ENCODE measurements at regions not wholly inside any gene's neighbourhood (a gene's known extent, or its start where the extent isn't known, plus 50 kb on each side); places are given as distances from the start of the nearest gene placed in this dataset.

GRCh38 chr11:15776366-15776765 is 580.0 kb downstream of the SOX6 start:
- no peak overlapping the region for H2AFZ ChIP-seq (ENCODE audit: low read length)

More at GRCh38 chr11:15776366-15776765, 580.0 kb downstream of the SOX6 start:
- H3K27ac Mint-ChIP-seq = no peak overlapping the region
- Histone ChIP-seq H4K20me1 (ENCODE audit: control insufficient read depth, insufficient read depth, insufficient read length) (no peaks in the 10 kb centered on the region), H2BK12ac (ENCODE audit: insufficient read length, low read depth, low read length) (no peak overlapping the region), H2AK5ac (ENCODE audit: insufficient read length, low read length) (no peak overlapping the region), H3K23ac (ENCODE audit: insufficient read length, low read depth, low read length) (no peak overlapping the region), H3K23me2 (ENCODE audit: insufficient read length, low read depth, low read length, poor library complexity, severe bottlenecking) (no peaks in the 10 kb centered on the region), H3K4me1 (ENCODE audit: insufficient read depth, low read length) (no peaks in the 10 kb centered on the region), H3T11ph (ENCODE audit: low read length) (no peak overlapping the region), H3K18ac (ENCODE audit: insufficient read length, low read depth, low read length) (no peak overlapping the region), H3K4me2 (ENCODE audit: insufficient read depth, insufficient read length, low read length) (no peak overlapping the region), H4K8ac (replicated peaks; ENCODE audit: insufficient read length, low read depth, low read length) (no peak overlapping the region), H2BK15ac (ENCODE audit: low read depth, low read length) (no peak overlapping the region), H3K9ac (ENCODE audit: extremely low read depth, insufficient read length, low read length) (no peak overlapping the region), H3K27me3 (ENCODE audit: insufficient read depth, low read length) (no peaks in the 10 kb centered on the region), H2BK20ac (ENCODE audit: low read depth, low read length, poor library complexity, severe bottlenecking) (no peak overlapping the region), H3K79me2 (ENCODE audit: insufficient read depth, low read length) (no peaks in the 10 kb centered on the region), H3K79me1 (ENCODE audit: insufficient read depth, low read depth, low read length, poor library complexity, severe bottlenecking) (no peaks in the 10 kb centered on the region), H3K14ac (ENCODE audit: insufficient read depth, low read length) (no peak overlapping the region), H4K5ac (ENCODE audit: insufficient read length, low read depth, low read length) (no peak overlapping the region), H3K9me3 (ENCODE audit: control insufficient read depth, low read depth, low read length) (no peaks in the 10 kb centered on the region), H2BK120ac (ENCODE audit: low read depth, low read length, poor library complexity, severe bottlenecking) (no peak overlapping the region), H2BK5ac (ENCODE audit: insufficient read length, low read length) (no peak overlapping the region), H3K56ac (ENCODE audit: insufficient read length, low read depth, low read length) (no peak overlapping the region), H3K27ac (ENCODE audit: insufficient read length, low read depth, low read length) (no peak overlapping the region), H4K91ac (ENCODE audit: insufficient read length, low read depth, low read length) (no peak overlapping the region), H3K4ac (ENCODE audit: low read depth, low read length) (no peak overlapping the region)
- H3K36me3 Mint-ChIP-seq (ENCODE audit: insufficient read depth in 1 of 3, low read depth in 3 of 3) = no peaks in the 10 kb centered on the region
- WGBS (ENCODE audit: extremely low coverage, insufficient read length, low lambda C conversion rate) = no CpG with 5 or more reads among the region's 1 CpG
- H3K4me1 Mint-ChIP-seq = peaks cover 0 to 12% of the 10 kb centered on the region in 2 experiments; a peak in 2 of 4 replicates
- no peaks in the 10 kb centered on the region; a peak in 1 of 5 replicates for H3K9me3 Mint-ChIP-seq
- DNase-seq = no peak
- no peaks in the 10 kb centered on the region; the same call in 1 of the 2 replicates for H3K27me3 Mint-ChIP-seq (ENCODE audit: low read depth)
- H3K4me3 Mint-ChIP-seq = no peak overlapping the region
- no peak for TF ChIP-seq CTCF (conservative IDR thresholded peaks at IDR 0.05)

Measured in H9 (cell line).